ENCODE measurements at regions not wholly inside any gene's neighbourhood (a gene's known extent, or its start where the extent isn't known, plus 50 kb on each side); places are given as distances from the start of the nearest gene placed in this dataset.

- no peak for TF ChIP-seq CTCF (conservative IDR thresholded peaks at IDR 0.05)
- no peak for TF ChIP-seq ZFX (IDR thresholded peaks at IDR 0.05)
Observed at GRCh38 chr1:17950728-17951127, 156.9 kb upstream of the IGSF21 start.
